GM18858 (cell line): ENCODE measurements at regions not wholly inside any gene's neighbourhood (a gene's known extent, or its start where the extent isn't known, plus 50 kb on each side); places are given as distances from the start of the nearest gene placed in this dataset.
"Not testable (repeated sequence)": the region's sequence is repeated elsewhere in the genome, so short reads cannot be mapped to it uniquely, and the experiment has no call there.

Experiments
- ATAC-seq: cut with Tn5 transposase; IDR thresholded peaks from one replicate; pipeline ENCODE4 v1.9.1; 2021; ENCODE audit not compliant: unreplicated experiment

- no peak for ATAC-seq
Measured at GRCh38 chr2:878245-878930, 72.3 kb upstream of the SNTG2 start.

- no peak for ATAC-seq
Measured at GRCh38 chr2:877747-878146, 72.9 kb upstream of the SNTG2 start.

- no peak for ATAC-seq
Measured at GRCh38 chr2:875687-876615, 74.7 kb upstream of the SNTG2 start.

GRCh38 chr2:873651-874580 lies 76.7 kb upstream of the SNTG2 start:
- ATAC-seq, result no peak

GRCh38 chr2:873027-873426 lies 77.6 kb upstream of the SNTG2 start:
- ATAC-seq, result no peak

- no peak for ATAC-seq
Measured at GRCh38 chr2:871926-872680, 78.5 kb upstream of the SNTG2 start.

- ATAC-seq, result no peak
Measured at GRCh38 chr2:871175-871727, 79.4 kb upstream of the SNTG2 start.

- no peak for ATAC-seq
Measured at GRCh38 chr2:870426-870825, 80.2 kb upstream of the SNTG2 start.

- no peak for ATAC-seq
Measured at GRCh38 chr2:869894-870293, 80.8 kb upstream of the SNTG2 start.

- ATAC-seq, result no peak
Measured at GRCh38 chr2:869357-869871, 81.2 kb upstream of the SNTG2 start.

GRCh38 chr2:868857-869256 lies 81.8 kb upstream of the SNTG2 start:
- ATAC-seq, result not testable (repeated sequence)

GRCh38 chr2:867296-867695 lies 83.4 kb upstream of the SNTG2 start:
- no peak for ATAC-seq

GRCh38 chr2:866887-867286 lies 83.8 kb upstream of the SNTG2 start:
- ATAC-seq, result no peak

- no peak for ATAC-seq
Measured at GRCh38 chr2:866009-866680, 84.5 kb upstream of the SNTG2 start.

- no peak for ATAC-seq
Measured at GRCh38 chr2:864501-865106, 86.0 kb upstream of the SNTG2 start.

GRCh38 chr2:863732-864450 lies 86.8 kb upstream of the SNTG2 start:
- ATAC-seq, result no peak

- no peak for ATAC-seq
Measured at GRCh38 chr2:862731-863466, 87.8 kb upstream of the SNTG2 start.

GRCh38 chr2:862355-862687 lies 88.3 kb upstream of the SNTG2 start:
- ATAC-seq, result no peak
